ENCODE measurements at regions not wholly inside any gene's neighbourhood (a gene's known extent, or its start where the extent isn't known, plus 50 kb on each side); places are given as distances from the start of the nearest gene placed in this dataset.

DNA sequence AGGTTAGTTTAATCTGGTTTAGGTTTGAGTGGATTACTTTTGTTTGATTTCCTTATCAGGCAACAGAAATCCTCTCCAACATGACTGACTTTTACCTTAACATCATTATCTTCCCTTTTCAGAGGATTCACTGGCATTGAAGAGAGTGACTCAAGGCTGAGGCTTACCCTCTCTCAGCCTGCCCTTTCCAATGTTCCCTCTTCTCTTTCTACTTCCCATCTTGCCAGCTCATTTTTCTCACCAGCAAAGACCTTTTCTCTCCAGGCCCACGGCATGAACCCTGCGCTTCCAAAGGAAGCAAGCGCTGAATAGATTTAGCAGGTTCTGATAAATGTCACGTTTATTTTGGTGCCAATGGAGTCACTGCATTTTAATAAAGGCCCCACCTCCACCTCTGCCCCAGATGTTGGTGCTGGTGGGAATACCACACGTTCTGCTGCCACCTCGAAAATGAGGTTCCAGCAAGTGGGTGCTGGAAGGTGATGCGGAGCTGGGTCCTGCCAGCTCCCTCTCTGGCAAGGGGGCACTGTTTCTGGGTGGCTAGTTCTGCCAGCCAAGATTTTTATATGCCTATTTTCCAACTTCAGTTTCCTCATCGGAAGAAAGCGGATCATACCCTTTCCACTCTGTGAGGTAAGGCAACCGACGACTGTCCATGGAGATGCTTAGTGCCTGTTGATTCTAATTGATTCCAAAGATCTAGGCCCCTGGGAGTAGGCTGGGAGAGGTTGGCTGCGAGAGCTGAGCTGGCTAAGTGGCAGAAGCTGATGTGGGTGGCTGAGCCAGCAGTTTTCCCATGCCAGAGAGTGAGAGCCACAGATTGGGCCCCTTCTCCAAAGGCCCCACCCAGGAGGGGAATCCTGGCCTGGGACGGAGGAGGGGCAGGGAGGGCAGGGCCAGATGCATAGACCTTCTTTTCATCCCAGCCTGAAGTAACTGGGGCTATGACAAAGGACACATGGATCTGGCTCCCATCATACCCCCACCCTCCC, 87.7 kb upstream of the MAFB start:
- no peak for TF ChIP-seq CTCF (IDR thresholded peaks at IDR 0.05; ENCODE audit: extremely low read depth, low read depth, low read length)
- H3K9me3 ChIP-seq (ENCODE audit: low read depth, low read length), result no peaks in the 10 kb centered on the region
- H2AFZ ChIP-seq (ENCODE audit: low read length), result no peak overlapping the region
- H3K4me2 ChIP-seq (ENCODE audit: insufficient read depth, low read length), result no peak overlapping the region
- no peaks in the 10 kb centered on the region for H3K36me3 ChIP-seq (ENCODE audit: insufficient read depth, low read length)
- H3K79me2 ChIP-seq (ENCODE audit: insufficient read depth, low read length), result no peaks in the 10 kb centered on the region
- no peak overlapping the region for H3K4me3 ChIP-seq (ENCODE audit: insufficient read depth, low read length)
- no peak for DNase-seq (ENCODE audit: insufficient read length, low spot score, missing footprints)
- no peaks in the 10 kb centered on the region for H3K4me1 ChIP-seq (ENCODE audit: insufficient read depth, low read length)
- H3K27me3 ChIP-seq (ENCODE audit: insufficient read depth, low read length), result peaks cover 6% of the 10 kb centered on the region
- H4K20me1 ChIP-seq (ENCODE audit: insufficient read depth, low read length), result no peaks in the 10 kb centered on the region
- no peak overlapping the region for H3K27ac ChIP-seq (ENCODE audit: low read depth, low read length)

DNA sequence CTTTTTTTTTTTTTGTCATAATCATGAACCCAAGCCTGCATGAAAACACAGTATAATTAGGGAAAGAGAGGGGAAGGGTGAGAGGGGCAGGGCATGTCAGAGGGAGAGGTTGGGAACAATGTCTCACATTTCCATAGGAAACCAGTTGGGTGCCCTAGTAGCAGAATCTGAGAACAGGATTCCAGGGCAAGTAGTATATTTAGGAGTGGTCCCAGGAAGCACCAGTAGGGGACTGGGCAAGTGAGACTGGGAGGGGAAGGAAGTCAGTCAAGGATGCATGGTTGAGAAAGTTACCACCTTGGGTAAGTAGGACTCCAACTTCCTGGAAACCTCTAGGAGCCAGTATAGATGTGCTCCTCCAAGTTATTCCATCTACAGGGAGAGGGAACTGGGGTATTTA, 88.6 kb upstream of the MAFB start:
- H3K4me2 ChIP-seq (ENCODE audit: insufficient read depth, low read length), result no peak overlapping the region
- no peak overlapping the region for H3K27ac ChIP-seq (ENCODE audit: low read depth, low read length)
- no peaks in the 10 kb centered on the region for H4K20me1 ChIP-seq (ENCODE audit: insufficient read depth, low read length)
- no peaks in the 10 kb centered on the region for H3K9me3 ChIP-seq (ENCODE audit: low read depth, low read length)
- TF ChIP-seq CTCF (IDR thresholded peaks at IDR 0.05; ENCODE audit: extremely low read depth, low read depth, low read length), result no peak
- H3K79me2 ChIP-seq (ENCODE audit: insufficient read depth, low read length), result no peaks in the 10 kb centered on the region
- no peak for DNase-seq (ENCODE audit: insufficient read length, low spot score, missing footprints)
- H3K36me3 ChIP-seq (ENCODE audit: insufficient read depth, low read length), result no peaks in the 10 kb centered on the region
- H3K27me3 ChIP-seq (ENCODE audit: insufficient read depth, low read length), result peaks cover 6% of the 10 kb centered on the region
- H2AFZ ChIP-seq (ENCODE audit: low read length), result no peak overlapping the region
- H3K4me3 ChIP-seq (ENCODE audit: insufficient read depth, low read length), result no peak overlapping the region
- H3K4me1 ChIP-seq (ENCODE audit: insufficient read depth, low read length), result no peaks in the 10 kb centered on the region

DNA sequence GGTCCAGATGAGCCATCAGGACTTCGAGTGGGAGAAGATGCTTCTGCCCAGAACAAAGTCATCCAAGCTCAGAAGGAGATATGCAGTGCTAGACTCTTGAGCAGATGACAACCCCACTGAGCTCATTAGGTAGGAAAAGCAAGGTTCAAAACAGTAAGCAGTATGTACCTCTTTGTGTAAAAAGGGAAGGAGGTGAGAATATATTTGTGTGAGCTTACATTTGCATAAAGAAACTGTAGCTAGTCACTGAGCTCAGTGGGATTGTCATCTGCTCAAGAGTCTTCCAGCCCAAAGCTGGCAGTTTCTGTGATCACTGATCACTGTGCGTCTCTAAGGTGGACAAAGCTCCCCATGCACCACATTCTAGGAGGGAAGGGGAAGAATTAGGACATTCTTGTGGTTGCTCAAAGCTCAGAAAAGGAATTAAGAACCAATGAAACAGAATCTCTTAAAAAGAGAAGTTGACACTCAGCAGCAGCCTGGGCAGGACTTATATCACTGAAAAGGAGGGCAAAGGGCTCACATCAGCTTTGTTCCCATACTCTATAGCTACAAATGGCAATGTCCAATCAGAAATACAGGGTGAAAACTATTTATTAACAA, 90.0 kb upstream of the MAFB start:
- no peak for TF ChIP-seq CTCF (IDR thresholded peaks at IDR 0.05; ENCODE audit: extremely low read depth, low read depth, low read length)
- Histone ChIP-seq H4K20me1 (ENCODE audit: insufficient read depth, low read length) (no peaks in the 10 kb centered on the region), H3K27ac (ENCODE audit: low read depth, low read length) (no peak overlapping the region), H3K4me1 (ENCODE audit: insufficient read depth, low read length) (no peaks in the 10 kb centered on the region), H2AFZ (ENCODE audit: low read length) (no peak overlapping the region), H3K27me3 (ENCODE audit: insufficient read depth, low read length) (peaks cover 6% of the 10 kb centered on the region), H3K36me3 (ENCODE audit: insufficient read depth, low read length) (no peaks in the 10 kb centered on the region), H3K4me3 (ENCODE audit: insufficient read depth, low read length) (no peak overlapping the region), H3K9me3 (ENCODE audit: low read depth, low read length) (no peaks in the 10 kb centered on the region), H3K79me2 (ENCODE audit: insufficient read depth, low read length) (no peaks in the 10 kb centered on the region), H3K4me2 (ENCODE audit: insufficient read depth, low read length) (no peak overlapping the region)
- no peak for DNase-seq (ENCODE audit: insufficient read length, low spot score, missing footprints)

Data from osteoblast (primary cell).